Mesenchymal stem cell (in vitro differentiated cells and primary cell): ENCODE measurements at regions not wholly inside any gene's neighbourhood (a gene's known extent, or its start where the extent isn't known, plus 50 kb on each side); places are given as distances from the start of the nearest gene placed in this dataset.
A peak's percentile ranks its signal among the peaks of the same experiment; 100 is the strongest.

Experiments used
- DNase-seq: peaks from one replicate; pipeline ENCODE4 v3.0.0-alpha.2; 2013
- H2AFZ ChIP-seq: one replicate; pipeline ENCODE4 v1.6.1; 2013; ENCODE audit warnings: low read depth, mild to moderate bottlenecking, control low read depth, inconsistent platforms, low read length, moderate library complexity
- H2AK5ac ChIP-seq: 2 replicates; pipeline ENCODE4 v1.6.1; 2013; ENCODE audit warnings: low read length, moderate library complexity, mild to moderate bottlenecking, inconsistent platforms; ENCODE audit not compliant: severe bottlenecking
- H2BK120ac ChIP-seq: one replicate; pipeline ENCODE4 v1.6.1; 2013; ENCODE audit warnings: low read depth, mild to moderate bottlenecking, inconsistent platforms, low read length, moderate library complexity
- H2BK12ac ChIP-seq, 2 experiments: one replicate each; pipeline ENCODE4 v1.6.1; 2013; ENCODE audit warnings: inconsistent platforms in 2 of 2, low read length in 2 of 2, mild to moderate bottlenecking in 2 of 2, moderate library complexity in 2 of 2, control low read depth in 1 of 2
- H2BK15ac ChIP-seq: one replicate; pipeline ENCODE4 v1.6.1; 2013; ENCODE audit warnings: mild to moderate bottlenecking, low read depth, inconsistent platforms; ENCODE audit not compliant: poor library complexity, severe bottlenecking
- H2BK5ac ChIP-seq: 2 replicates; pipeline ENCODE4 v1.6.1; 2013; ENCODE audit warnings: low read depth, mild to moderate bottlenecking, low read length, control low read depth, inconsistent platforms; ENCODE audit not compliant: poor library complexity, severe bottlenecking
- H3K14ac ChIP-seq, 2 experiments: one replicate each; pipeline ENCODE4 v1.6.1; 2013; ENCODE audit warnings: inconsistent platforms in 2 of 2, low read length in 2 of 2, control low read depth in 1 of 2, mild to moderate bottlenecking in 1 of 2, moderate library complexity in 1 of 2
- H3K18ac ChIP-seq, 2 experiments: one replicate each; pipeline ENCODE4 v1.6.1; 2013; ENCODE audit warnings: inconsistent platforms in 2 of 2, low read length in 2 of 2, control low read depth in 1 of 2, low read depth in 1 of 2, mild to moderate bottlenecking in 1 of 2
- H3K23ac ChIP-seq, 2 experiments: one replicate each; pipeline ENCODE4 v1.6.1; 2013; ENCODE audit warnings: inconsistent platforms in 2 of 2, low read length in 2 of 2, mild to moderate bottlenecking in 2 of 2, moderate library complexity in 2 of 2, control low read depth in 1 of 2
- H3K27ac ChIP-seq: 2 replicates; pipeline ENCODE4 v1.5.1; 2013; ENCODE audit warnings: mild to moderate bottlenecking, moderate library complexity, low read length, control low read depth, inconsistent platforms; ENCODE audit not compliant: poor library complexity, severe bottlenecking
- H3K27me3 ChIP-seq, 2 experiments: 2 replicates each; pipeline versions ENCODE4 v1.6.1 to v1.7.0; 2013; ENCODE audit warnings: low read length in 2 of 2, mild to moderate bottlenecking in 2 of 2, moderate library complexity in 2 of 2, control low read depth in 1 of 2, inconsistent platforms in 1 of 2; ENCODE audit not compliant: control insufficient read depth in 1 of 2, insufficient read depth in 1 of 2
- H3K36me3 ChIP-seq, 2 experiments: 2 replicates each; pipeline versions ENCODE4 v1.6.1 to v1.7.0; 2013; ENCODE audit warnings: low read length in 2 of 2, control low read depth in 1 of 2, inconsistent platforms in 1 of 2, low read depth in 1 of 2, mild to moderate bottlenecking in 1 of 2; ENCODE audit not compliant: insufficient read depth in 2 of 2, control insufficient read depth in 1 of 2
- H3K4ac ChIP-seq, 2 experiments: one replicate each; pipeline ENCODE4 v1.6.1; 2013; ENCODE audit warnings: inconsistent platforms in 2 of 2, low read length in 2 of 2, mild to moderate bottlenecking in 2 of 2, moderate library complexity in 2 of 2, control low read depth in 1 of 2, low read depth in 1 of 2
- H3K4me1 ChIP-seq: 2 replicates; pipeline ENCODE4 v1.6.1; 2013; ENCODE audit warnings: low read depth, low read length, control low read depth; ENCODE audit not compliant: control insufficient read depth, insufficient read depth
- H3K4me2 ChIP-seq: 2 replicates; pipeline ENCODE4 v1.6.1; 2013; ENCODE audit warnings: low read length, mild to moderate bottlenecking, inconsistent platforms; ENCODE audit not compliant: poor library complexity, severe bottlenecking
- H3K4me3 ChIP-seq, 2 experiments: 2 replicates each; pipeline versions ENCODE4 v1.5.1 to v1.7.0; 2013; ENCODE audit warnings: low read length in 2 of 2, mild to moderate bottlenecking in 2 of 2, control low read depth in 1 of 2, low read depth in 1 of 2; ENCODE audit not compliant: insufficient read depth in 1 of 2
- H3K79me1 ChIP-seq: replicated peaks from 2 replicates; pipeline ENCODE4 v1.6.1; 2013; ENCODE audit warnings: mild to moderate bottlenecking, control low read depth, low read length, inconsistent platforms; ENCODE audit not compliant: poor library complexity, severe bottlenecking
- H3K9ac ChIP-seq: 2 replicates; pipeline ENCODE4 v1.7.0; 2013; ENCODE audit warnings: mild to moderate bottlenecking, low read length, moderate library complexity
- H3K9me3 ChIP-seq: 2 replicates; pipeline ENCODE4 v1.7.0; 2013; ENCODE audit warnings: mild to moderate bottlenecking, low read length; ENCODE audit not compliant: control insufficient read depth
- H4K8ac ChIP-seq: one replicate; pipeline ENCODE4 v1.6.1; 2013; ENCODE audit warnings: inconsistent platforms, mild to moderate bottlenecking, low read length, moderate library complexity
- H4K91ac ChIP-seq: one replicate; pipeline ENCODE4 v1.6.1; 2013; ENCODE audit warnings: mild to moderate bottlenecking, low read length, inconsistent platforms
- WGBS: methylation state at CpG from one replicate; pipeline ENCODE4 v1.1.7; 2013; ENCODE audit warnings: mixed read lengths; 5-methylcytosine and 5-hydroxymethylcytosine counted together

DNA sequence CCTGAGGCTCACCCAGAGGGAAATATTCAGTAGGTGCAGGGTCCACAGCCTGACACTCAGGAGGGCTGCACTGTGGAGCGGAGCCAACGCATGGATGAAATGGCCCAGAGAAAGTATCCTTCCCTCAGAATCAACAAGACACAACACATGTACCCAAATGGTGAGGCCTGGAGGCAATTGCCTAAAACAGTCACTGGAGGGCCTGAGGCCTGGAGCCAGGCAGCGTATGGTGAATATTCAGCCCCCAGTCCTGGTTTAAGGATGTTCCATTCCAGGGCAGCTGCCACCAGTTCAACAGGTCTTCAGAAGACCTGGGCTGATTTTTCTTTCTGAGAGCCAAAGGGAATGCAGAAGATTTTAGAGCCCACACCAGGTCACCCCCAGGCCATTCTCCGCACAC, 264.8 kb downstream of the INSC start:
- Histone ChIP-seq H3K4me1 (no peaks in the 10 kb centered on the region), H2AK5ac (no peak overlapping the region), H3K36me3 (no peaks in the 10 kb centered on the region), H2BK15ac (no peak overlapping the region), H3K79me1 (no peaks in the 10 kb centered on the region), H4K8ac (no peak overlapping the region), H3K23ac (no peak overlapping the region), H3K14ac (no peak overlapping the region), H2BK120ac (no peak overlapping the region), H3K27me3 (no peaks in the 10 kb centered on the region), H2BK5ac (no peak overlapping the region), H3K9ac (no peak overlapping the region), H4K91ac (no peak overlapping the region), H3K4me3 (no peak overlapping the region), H3K18ac (no peak overlapping the region), H3K4me2 (no peak overlapping the region), H3K27ac (no peak overlapping the region), H2AFZ (peak overlapping the region; percentile 39), H3K4ac (no peak overlapping the region), H3K9me3 (peaks cover 12% of the 10 kb centered on the region), H2BK12ac (no peak overlapping the region)
- DNase-seq: no peak
- 94% methylated on average over 4 of the region's 4 CpGs for WGBS

- Histone ChIP-seq H3K79me1 (no peaks in the 10 kb centered on the region), H4K91ac (no peak overlapping the region), H3K9ac (no peak overlapping the region), H2BK15ac (no peak overlapping the region), H3K4me3 (no peak overlapping the region), H3K18ac (no peak overlapping the region), H4K8ac (no peak overlapping the region), H2BK120ac (no peak overlapping the region), H3K23ac (no peak overlapping the region), H2AFZ (no peak overlapping the region), H3K14ac (no peak overlapping the region), H3K27ac (no peak overlapping the region), H3K4me1 (no peaks in the 10 kb centered on the region), H3K9me3 (peaks cover 37% of the 10 kb centered on the region), H2AK5ac (no peak overlapping the region), H3K4ac (no peak overlapping the region), H3K36me3 (no peaks in the 10 kb centered on the region), H2BK5ac (no peak overlapping the region), H3K27me3 (no peaks in the 10 kb centered on the region), H3K4me2 (no peak overlapping the region), H2BK12ac (no peak overlapping the region)
- no peak for DNase-seq
- no CpG with 5 or more reads among the region's 1 CpG for WGBS
Measured at GRCh38 chr11:15390857-15391256, 276.1 kb downstream of the INSC start.

DNA sequence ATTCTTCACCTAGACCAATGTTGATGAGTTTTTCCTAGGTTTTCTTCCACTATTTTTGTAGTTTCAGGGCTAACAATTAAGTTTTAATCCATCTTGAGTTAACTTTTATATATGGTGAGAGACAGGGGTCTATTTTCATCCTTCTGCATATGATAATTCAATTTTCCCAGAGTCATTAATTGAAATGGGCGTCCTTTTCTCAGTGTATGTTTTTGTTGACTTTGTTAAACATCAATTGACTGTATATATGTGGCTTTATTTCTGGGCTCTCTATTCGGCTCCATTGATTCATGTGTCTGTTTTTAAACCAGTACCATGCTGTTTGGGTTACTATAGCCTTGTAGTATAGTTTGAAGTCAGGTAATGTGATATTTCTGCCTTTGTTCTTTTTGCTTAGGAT, 282.1 kb downstream of the INSC start:
- Histone ChIP-seq H2BK5ac (no peak overlapping the region), H3K14ac (no peak overlapping the region), H3K79me1 (no peaks in the 10 kb centered on the region), H2AFZ (no peak overlapping the region), H3K36me3 (no peaks in the 10 kb centered on the region), H4K91ac (no peak overlapping the region), H3K9me3 (peaks cover 38% of the 10 kb centered on the region), H3K27ac (no peak overlapping the region), H3K18ac (no peak overlapping the region), H3K27me3 (no peaks in the 10 kb centered on the region), H3K9ac (no peak overlapping the region), H3K4me3 (no peak overlapping the region), H3K4me2 (no peak overlapping the region), H4K8ac (no peak overlapping the region), H3K4me1 (no peaks in the 10 kb centered on the region), H2AK5ac (no peak overlapping the region), H2BK15ac (no peak overlapping the region), H3K23ac (no peak overlapping the region), H3K4ac (no peak overlapping the region), H2BK12ac (no peak overlapping the region), H2BK120ac (no peak overlapping the region)
- 77% methylated on average over 2 of the region's 2 CpGs for WGBS
- no peak for DNase-seq

DNA sequence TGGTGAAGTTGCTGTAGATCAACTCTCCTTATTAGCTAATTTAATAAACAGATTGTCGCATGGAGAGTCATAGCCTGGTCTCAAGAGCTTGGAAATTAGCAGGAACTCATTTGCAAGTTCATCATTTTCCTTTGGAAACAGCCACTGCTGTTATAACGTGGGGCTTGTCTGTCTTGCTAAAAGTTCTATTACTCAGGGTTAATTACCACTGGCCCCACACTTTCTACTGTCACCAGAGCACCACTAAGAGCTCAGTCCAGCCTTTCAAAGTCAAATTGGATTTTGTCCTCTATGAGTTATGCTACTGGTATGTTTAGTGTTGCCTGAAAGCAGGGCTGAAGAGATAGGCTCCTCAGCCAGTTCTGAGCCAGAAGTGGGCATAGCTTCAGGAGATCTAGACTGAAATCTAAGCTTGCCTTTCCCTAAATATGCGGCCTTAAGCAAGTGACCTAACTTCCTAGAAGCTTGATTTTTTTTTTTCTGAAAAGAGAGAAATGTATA, 292.2 kb downstream of the INSC start:
- H3K9ac ChIP-seq: no peak overlapping the region
- H4K8ac ChIP-seq: no peak overlapping the region
- 37% methylated on average over 3 of the region's 3 CpGs for WGBS
- H3K36me3 ChIP-seq: no peaks in the 10 kb centered on the region
- H3K23ac ChIP-seq: no peak overlapping the region
- peaks cover 7% of the 10 kb centered on the region for H3K9me3 ChIP-seq
- H3K79me1 ChIP-seq: no peaks in the 10 kb centered on the region
- no peak overlapping the region for H3K27ac ChIP-seq
- no peak overlapping the region for H3K4ac ChIP-seq
- H3K14ac ChIP-seq: no peak overlapping the region
- no peak overlapping the region for H3K4me2 ChIP-seq
- no peaks in the 10 kb centered on the region for H3K27me3 ChIP-seq
- no peak overlapping the region for H2AK5ac ChIP-seq
- H2BK15ac ChIP-seq: no peak overlapping the region
- no peak overlapping the region for H3K18ac ChIP-seq
- no peak overlapping the region for H3K4me3 ChIP-seq
- H2BK12ac ChIP-seq: no peak overlapping the region
- no peaks in the 10 kb centered on the region for H3K4me1 ChIP-seq
- H2BK5ac ChIP-seq: no peak overlapping the region
- H2BK120ac ChIP-seq: no peak overlapping the region
- H2AFZ ChIP-seq: no peak overlapping the region
- H4K91ac ChIP-seq: no peak overlapping the region
- DNase-seq: no peak
